ENCODE measurements at regions not wholly inside any gene's neighbourhood (a gene's known extent, or its start where the extent isn't known, plus 50 kb on each side); places are given as distances from the start of the nearest gene placed in this dataset.
A peak's percentile ranks its signal among the peaks of the same experiment; 100 is the strongest.

DNA sequence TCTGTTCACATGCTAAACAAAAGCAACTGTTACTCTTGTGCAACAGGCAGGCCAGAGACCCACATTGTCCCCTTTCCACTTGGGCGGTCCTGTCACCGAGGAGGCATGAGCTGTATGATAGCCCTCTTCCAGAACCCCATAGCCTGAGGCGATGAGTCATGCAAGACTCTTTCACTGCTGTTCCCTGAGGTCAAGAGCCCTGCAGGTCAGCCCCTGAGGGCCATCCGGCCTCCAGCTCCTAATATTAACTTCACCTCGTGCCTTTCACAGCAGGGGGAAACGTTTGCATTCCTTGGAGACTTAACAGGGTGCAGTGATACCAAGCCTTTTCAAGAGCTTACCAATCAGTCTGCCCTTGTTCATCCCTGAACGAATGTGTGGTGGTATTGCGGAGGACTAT is 253.3 kb upstream of the ECI2 start:
- TF ChIP-seq, protein P1, sequence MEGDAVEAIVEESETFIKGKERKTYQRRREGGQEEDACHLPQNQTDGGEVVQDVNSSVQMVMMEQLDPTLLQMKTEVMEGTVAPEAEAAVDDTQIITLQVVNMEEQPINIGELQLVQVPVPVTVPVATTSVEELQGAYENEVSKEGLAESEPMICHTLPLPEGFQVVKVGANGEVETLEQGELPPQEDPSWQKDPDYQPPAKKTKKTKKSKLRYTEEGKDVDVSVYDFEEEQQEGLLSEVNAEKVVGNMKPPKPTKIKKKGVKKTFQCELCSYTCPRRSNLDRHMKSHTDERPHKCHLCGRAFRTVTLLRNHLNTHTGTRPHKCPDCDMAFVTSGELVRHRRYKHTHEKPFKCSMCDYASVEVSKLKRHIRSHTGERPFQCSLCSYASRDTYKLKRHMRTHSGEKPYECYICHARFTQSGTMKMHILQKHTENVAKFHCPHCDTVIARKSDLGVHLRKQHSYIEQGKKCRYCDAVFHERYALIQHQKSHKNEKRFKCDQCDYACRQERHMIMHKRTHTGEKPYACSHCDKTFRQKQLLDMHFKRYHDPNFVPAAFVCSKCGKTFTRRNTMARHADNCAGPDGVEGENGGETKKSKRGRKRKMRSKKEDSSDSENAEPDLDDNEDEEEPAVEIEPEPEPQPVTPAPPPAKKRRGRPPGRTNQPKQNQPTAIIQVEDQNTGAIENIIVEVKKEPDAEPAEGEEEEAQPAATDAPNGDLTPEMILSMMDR (IDR thresholded peaks at IDR 0.05) = no peak
- Mint-ChIP-seq H3K9me3 (ENCODE audit: low read depth) (peaks cover 9% of the 10 kb centered on the region), H3K4me3 (ENCODE audit: unreplicated experiment) (no peak overlapping the region), H3K27me3 (ENCODE audit: low read depth) (peaks cover 2% of the 10 kb centered on the region), H3K36me3 (ENCODE audit: low read depth) (peaks cover 3% of the 10 kb centered on the region), H3K4me1 (ENCODE audit: low read depth) (peaks cover 6% of the 10 kb centered on the region), H3K27ac (ENCODE audit: unreplicated experiment) (no peak overlapping the region)
- DNase-seq (ENCODE audit: low spot score) = no peak

DNA sequence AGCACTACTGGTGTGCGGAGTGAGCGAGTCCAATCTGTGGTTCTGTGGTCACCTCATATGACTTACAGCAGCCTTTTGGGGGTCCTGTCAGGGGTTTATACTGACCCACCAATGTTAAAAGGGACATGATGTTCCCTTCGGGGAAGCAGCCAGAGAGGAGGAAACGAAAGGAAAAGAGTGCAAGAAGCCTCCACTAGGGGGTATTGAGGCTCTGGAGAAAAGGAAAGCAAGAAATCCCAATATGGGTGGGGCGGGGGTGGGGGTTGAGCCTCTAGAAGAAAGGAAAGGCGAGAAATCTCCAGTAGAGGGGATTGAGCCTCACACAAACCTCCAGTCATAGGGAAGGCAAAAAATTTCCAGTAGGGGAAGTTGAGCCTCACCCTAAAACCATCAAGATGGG is 249.3 kb upstream of the ECI2 start:
- no peak for DNase-seq (ENCODE audit: low spot score)
- Mint-ChIP-seq H3K27me3 (ENCODE audit: low read depth) (no peaks in the 10 kb centered on the region), H3K4me1 (ENCODE audit: low read depth) (peaks cover 12% of the 10 kb centered on the region), H3K4me3 (ENCODE audit: unreplicated experiment) (no peak overlapping the region), H3K27ac (ENCODE audit: unreplicated experiment) (no peak overlapping the region), H3K36me3 (ENCODE audit: low read depth) (peaks cover 6% of the 10 kb centered on the region), H3K9me3 (ENCODE audit: low read depth) (peaks cover 18% of the 10 kb centered on the region)
- TF ChIP-seq, protein P1 (IDR thresholded peaks at IDR 0.05) = peak; percentile 39

DNA sequence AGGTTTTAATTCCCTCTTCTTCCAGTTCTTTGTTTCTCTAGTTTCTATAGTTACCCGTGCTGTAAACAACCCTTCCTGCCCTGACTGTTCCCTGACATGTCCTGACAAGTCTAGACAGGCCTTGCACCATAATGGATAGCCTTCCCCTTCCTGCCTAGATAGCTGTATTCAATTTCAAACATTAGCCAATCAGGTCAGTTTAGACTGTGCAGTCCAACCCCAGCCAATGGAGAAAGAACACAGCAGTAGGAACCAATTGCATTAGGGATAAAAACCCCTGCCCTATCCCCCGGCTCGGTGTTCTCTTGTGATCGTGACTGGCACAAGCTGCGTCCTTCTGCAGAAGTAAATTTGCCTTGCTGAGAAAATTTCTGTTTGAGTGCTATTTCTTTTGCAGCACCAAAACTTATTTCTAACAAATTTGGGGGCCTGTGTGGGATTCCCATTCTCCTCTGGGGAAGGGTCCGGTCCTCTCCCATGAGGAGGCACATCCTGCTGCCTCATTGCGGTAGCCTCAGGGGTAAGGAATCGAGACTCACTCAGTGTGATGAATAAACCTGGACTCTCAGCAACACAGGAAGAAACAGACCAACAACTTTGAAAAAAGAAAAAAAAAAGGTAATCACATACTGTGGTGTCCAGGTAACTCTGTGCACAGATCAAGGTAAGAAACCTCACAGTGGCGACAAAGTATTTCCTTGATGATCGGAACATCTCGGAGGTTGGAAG is 248.7 kb upstream of the ECI2 start:
- peaks cover 6% of the 10 kb centered on the region for H3K36me3 Mint-ChIP-seq (ENCODE audit: low read depth)
- no peak overlapping the region for H3K4me3 Mint-ChIP-seq (ENCODE audit: unreplicated experiment)
- no peak for DNase-seq (ENCODE audit: low spot score)
- no peaks in the 10 kb centered on the region for H3K27me3 Mint-ChIP-seq (ENCODE audit: low read depth)
- peaks cover 12% of the 10 kb centered on the region for H3K4me1 Mint-ChIP-seq (ENCODE audit: low read depth)
- TF ChIP-seq, protein P1 (IDR thresholded peaks at IDR 0.05) = no peak
- H3K27ac Mint-ChIP-seq (ENCODE audit: unreplicated experiment) = peak overlapping the region; percentile 20
- H3K9me3 Mint-ChIP-seq (ENCODE audit: low read depth) = peaks cover 18% of the 10 kb centered on the region

DNA sequence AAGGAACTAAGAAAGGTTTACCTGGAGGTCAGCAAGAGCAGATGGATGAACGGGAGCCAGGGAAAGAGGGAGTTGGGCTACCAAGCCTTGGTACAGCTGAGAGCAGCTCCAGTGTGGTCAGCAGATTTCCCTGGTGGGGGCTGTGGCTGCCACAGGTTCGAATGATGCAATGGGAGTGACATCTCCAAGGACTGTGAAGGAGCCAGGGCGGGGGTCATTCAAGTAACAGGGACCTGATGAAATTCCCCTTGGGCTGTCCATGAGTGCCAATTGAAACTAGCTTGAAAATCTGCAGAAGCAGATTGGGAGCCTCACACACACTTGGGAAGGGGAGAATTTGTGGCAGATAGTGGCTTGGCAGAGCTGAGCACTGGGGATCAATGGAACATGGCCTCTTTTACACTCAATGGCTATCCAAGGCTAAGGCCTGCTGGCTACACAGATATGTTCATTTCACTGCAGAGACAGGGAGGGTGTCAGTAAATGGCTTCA is 247.0 kb upstream of the ECI2 start:
- TF ChIP-seq, protein P1 (IDR thresholded peaks at IDR 0.05) = no peak
- no peaks in the 10 kb centered on the region for H3K27me3 Mint-ChIP-seq (ENCODE audit: low read depth)

DNA sequence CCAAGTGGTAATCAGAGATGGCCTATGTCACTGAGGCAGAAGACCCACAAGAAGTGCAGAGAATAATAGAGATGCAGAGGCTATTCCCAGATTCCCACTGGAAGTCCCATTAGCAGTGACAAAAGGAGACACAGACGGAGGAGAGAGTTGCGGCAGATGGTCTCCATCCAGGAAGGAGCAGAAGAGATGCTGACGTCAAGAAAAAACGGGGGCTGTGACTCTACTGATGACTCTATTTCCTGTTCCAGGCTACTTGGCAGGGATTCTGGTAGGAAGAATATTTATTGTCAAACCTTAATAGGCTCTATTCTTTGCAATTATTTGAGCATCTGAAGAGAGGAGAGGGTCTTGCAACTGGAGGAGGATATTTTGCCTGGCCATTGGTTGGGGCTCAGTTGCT is 246.0 kb upstream of the ECI2 start:
- Mint-ChIP-seq H3K4me3 (ENCODE audit: unreplicated experiment) (no peak overlapping the region), H3K4me1 (ENCODE audit: low read depth) (peaks cover 9% of the 10 kb centered on the region), H3K36me3 (ENCODE audit: low read depth) (peaks cover 6% of the 10 kb centered on the region), H3K9me3 (ENCODE audit: low read depth) (peaks cover 18% of the 10 kb centered on the region), H3K27ac (ENCODE audit: unreplicated experiment) (no peak overlapping the region), H3K27me3 (ENCODE audit: low read depth) (no peaks in the 10 kb centered on the region)
- TF ChIP-seq, protein P1 (IDR thresholded peaks at IDR 0.05) = no peak
- DNase-seq (ENCODE audit: low spot score) = no peak

More for the DNA sequence above, 247.0 kb upstream of the ECI2 start:
- no peak for DNase-seq (ENCODE audit: low spot score)
- no peak overlapping the region for H3K4me3 Mint-ChIP-seq (ENCODE audit: unreplicated experiment)
- H3K9me3 Mint-ChIP-seq (ENCODE audit: low read depth) = peaks cover 18% of the 10 kb centered on the region
- H3K36me3 Mint-ChIP-seq (ENCODE audit: low read depth) = peaks cover 6% of the 10 kb centered on the region
- H3K4me1 Mint-ChIP-seq (ENCODE audit: low read depth) = peaks cover 9% of the 10 kb centered on the region
- H3K27ac Mint-ChIP-seq (ENCODE audit: unreplicated experiment) = no peak overlapping the region

All from chondrocyte (in vitro differentiated cells).